ENCODE measurements at regions not wholly inside any gene's neighbourhood (a gene's known extent, or its start where the extent isn't known, plus 50 kb on each side); places are given as distances from the start of the nearest gene placed in this dataset.

DNA sequence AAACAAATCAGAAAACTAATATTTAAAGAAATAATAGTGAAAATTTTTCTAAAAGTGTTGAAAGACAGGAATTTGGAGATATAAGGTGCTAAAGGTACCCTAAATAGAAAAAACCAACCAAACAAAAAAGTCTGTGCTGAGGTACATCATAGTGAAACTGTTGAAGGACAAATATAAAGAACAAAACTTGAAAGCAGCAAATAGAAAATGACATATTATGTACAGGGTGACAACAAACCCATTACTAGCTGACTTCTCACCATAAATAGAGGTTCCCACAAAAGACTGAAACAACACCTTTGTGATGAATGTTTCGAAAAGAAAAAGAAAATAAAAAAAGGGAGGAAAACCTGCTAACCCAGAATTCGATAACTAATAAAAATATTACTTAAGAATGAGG, 502.5 kb upstream of the NECTIN3 start:
- TF ChIP-seq, protein P1, sequence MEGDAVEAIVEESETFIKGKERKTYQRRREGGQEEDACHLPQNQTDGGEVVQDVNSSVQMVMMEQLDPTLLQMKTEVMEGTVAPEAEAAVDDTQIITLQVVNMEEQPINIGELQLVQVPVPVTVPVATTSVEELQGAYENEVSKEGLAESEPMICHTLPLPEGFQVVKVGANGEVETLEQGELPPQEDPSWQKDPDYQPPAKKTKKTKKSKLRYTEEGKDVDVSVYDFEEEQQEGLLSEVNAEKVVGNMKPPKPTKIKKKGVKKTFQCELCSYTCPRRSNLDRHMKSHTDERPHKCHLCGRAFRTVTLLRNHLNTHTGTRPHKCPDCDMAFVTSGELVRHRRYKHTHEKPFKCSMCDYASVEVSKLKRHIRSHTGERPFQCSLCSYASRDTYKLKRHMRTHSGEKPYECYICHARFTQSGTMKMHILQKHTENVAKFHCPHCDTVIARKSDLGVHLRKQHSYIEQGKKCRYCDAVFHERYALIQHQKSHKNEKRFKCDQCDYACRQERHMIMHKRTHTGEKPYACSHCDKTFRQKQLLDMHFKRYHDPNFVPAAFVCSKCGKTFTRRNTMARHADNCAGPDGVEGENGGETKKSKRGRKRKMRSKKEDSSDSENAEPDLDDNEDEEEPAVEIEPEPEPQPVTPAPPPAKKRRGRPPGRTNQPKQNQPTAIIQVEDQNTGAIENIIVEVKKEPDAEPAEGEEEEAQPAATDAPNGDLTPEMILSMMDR (IDR thresholded peaks at IDR 0.05) = no peak
- no peak for TF ChIP-seq POLR2AphosphoS5 (IDR thresholded peaks at IDR 0.05)

Measured in prostate gland (tissue), 2 donors.